Kidney (tissue), 13 donors: ENCODE measurements at regions not wholly inside any gene's neighbourhood (a gene's known extent, or its start where the extent isn't known, plus 50 kb on each side); places are given as distances from the start of the nearest gene placed in this dataset.

Source experiments
- DNase-seq, 5 donors: peaks; one replicate each; pipeline ENCODE4 v3.0.0-alpha.2; 2013 to 2020
- FAIRE-seq: peaks from 2 replicates; lab custom pipeline; 2012; peaks lifted over from hg19 to GRCh38; lab: Jason Lieb, UNC
- H3K27ac ChIP-seq, 2 donors: one replicate each; pipeline ENCODE4 v1.7.0; 2013; ENCODE audit warnings: low read depth in 2 of 2, low read length in 2 of 2, inconsistent platforms in 1 of 2
- H3K27me3 ChIP-seq: one replicate; pipeline ENCODE4 v1.7.1; 2013; ENCODE audit warnings: low read length, inconsistent platforms; ENCODE audit not compliant: control insufficient read depth, insufficient read depth
- H3K36me3 ChIP-seq, 3 donors: one replicate each; pipeline versions ENCODE4 v1.7.0 to v1.7.1; 2013; ENCODE audit warnings: low read length in 3 of 3, control low read depth in 1 of 3, inconsistent platforms in 1 of 3; ENCODE audit not compliant: insufficient read depth in 3 of 3, control insufficient read depth in 2 of 3
- H3K4me1 ChIP-seq, 3 donors: one replicate each; pipeline versions ENCODE4 v1.7.0 to v1.7.1; 2013; ENCODE audit warnings: low read length in 3 of 3, inconsistent platforms in 1 of 3, low read depth in 1 of 3; ENCODE audit not compliant: control insufficient read depth in 2 of 3, insufficient read depth in 2 of 3
- H3K4me3 ChIP-seq, 3 donors: one replicate each; pipeline versions ENCODE4 v1.7.0 to v1.8.1; 2013; ENCODE audit warnings: low read length in 3 of 3, control low read depth in 1 of 3, inconsistent platforms in 1 of 3
- H3K9ac ChIP-seq, 3 donors: one replicate each; pipeline versions ENCODE4 v1.7.0 to v1.7.1; 2013; ENCODE audit warnings: low read length in 3 of 3, control low read depth in 1 of 3, inconsistent platforms in 1 of 3
- H3K9me3 ChIP-seq, 3 donors: one replicate each; pipeline versions ENCODE4 v1.7.0 to v1.7.1; 2013; ENCODE audit warnings: low read length in 3 of 3, control low read depth in 1 of 3, inconsistent platforms in 1 of 3; ENCODE audit not compliant: control insufficient read depth in 2 of 3, insufficient read depth in 1 of 3
- intact Hi-C: fragments of 100-400 bp; cut with DNase I; formaldehyde crosslinking; loops from one replicate; pipeline ENCODE4 v1.11.1; 2022
- TF ChIP-seq, protein P1 (sequence below): IDR thresholded peaks from 3 replicates; pipeline ENCODE4 v1.5.1; 2012; ENCODE audit warnings: mild to moderate bottlenecking, moderate library complexity, borderline replicate concordance; ENCODE audit not compliant: insufficient read depth; ENCODE audit errors: extremely low read depth
- donor health status: control.
- donor health status: control.
- donor health status: control.
- donor health status: control.
- donor health status: control.
- donor health status: DM: yes; HTN: yes; CAD: no.
- donor health status: Normal renal cell carcinoma (clear cell type).

DNA sequence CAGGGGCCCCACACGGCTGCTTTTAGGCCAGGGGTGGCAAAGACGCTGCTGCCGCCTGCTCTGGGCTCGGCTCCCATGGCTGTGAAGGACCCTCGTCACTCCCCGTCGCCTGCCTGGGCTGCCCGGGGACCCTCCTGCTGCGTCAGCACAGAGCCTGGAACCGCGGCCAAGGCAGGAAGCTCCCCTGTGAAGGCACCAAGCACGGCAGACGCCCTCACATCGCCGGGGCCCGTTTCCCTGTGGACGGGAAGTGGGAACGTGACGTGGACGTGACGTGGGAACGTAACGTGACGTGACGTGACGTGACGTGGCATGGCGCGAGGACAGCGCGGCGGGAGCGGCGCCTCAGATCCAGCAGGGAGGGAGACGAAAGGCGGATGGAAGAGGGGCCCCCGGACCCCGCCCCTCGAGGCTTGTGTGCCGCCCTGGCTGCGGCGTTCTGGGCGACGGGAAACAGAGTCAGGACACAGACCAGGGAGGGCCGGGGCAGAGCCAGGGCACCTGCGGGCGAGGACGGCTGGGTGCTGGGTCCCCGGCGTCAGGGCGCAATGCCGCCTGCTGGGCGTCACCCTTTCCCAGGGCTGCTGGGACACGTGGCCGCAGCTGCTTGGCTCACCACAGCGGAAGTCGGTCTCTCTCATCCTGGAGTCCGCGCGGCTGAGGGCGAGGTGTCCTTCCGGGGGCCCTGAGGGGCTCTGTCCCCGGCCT is 53.1 kb downstream of the MRPL36 start:
- no peak overlapping the region for H3K4me3 ChIP-seq
- H3K9ac ChIP-seq, result no peak overlapping the region
- H3K9me3 ChIP-seq, result no peaks in the 10 kb centered on the region
- H3K27ac ChIP-seq, result no peak overlapping the region
- no peaks in the 10 kb centered on the region for H3K27me3 ChIP-seq
- H3K36me3 ChIP-seq, result no peaks in the 10 kb centered on the region
- FAIRE-seq (no peak), DNase-seq (peak in 2 of 5 donors; percentile 35 to 67)
- no peaks in the 10 kb centered on the region for H3K4me1 ChIP-seq
- intact Hi-C loops, result no loop called here
- TF ChIP-seq, protein P1, sequence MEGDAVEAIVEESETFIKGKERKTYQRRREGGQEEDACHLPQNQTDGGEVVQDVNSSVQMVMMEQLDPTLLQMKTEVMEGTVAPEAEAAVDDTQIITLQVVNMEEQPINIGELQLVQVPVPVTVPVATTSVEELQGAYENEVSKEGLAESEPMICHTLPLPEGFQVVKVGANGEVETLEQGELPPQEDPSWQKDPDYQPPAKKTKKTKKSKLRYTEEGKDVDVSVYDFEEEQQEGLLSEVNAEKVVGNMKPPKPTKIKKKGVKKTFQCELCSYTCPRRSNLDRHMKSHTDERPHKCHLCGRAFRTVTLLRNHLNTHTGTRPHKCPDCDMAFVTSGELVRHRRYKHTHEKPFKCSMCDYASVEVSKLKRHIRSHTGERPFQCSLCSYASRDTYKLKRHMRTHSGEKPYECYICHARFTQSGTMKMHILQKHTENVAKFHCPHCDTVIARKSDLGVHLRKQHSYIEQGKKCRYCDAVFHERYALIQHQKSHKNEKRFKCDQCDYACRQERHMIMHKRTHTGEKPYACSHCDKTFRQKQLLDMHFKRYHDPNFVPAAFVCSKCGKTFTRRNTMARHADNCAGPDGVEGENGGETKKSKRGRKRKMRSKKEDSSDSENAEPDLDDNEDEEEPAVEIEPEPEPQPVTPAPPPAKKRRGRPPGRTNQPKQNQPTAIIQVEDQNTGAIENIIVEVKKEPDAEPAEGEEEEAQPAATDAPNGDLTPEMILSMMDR, result no peak

DNA sequence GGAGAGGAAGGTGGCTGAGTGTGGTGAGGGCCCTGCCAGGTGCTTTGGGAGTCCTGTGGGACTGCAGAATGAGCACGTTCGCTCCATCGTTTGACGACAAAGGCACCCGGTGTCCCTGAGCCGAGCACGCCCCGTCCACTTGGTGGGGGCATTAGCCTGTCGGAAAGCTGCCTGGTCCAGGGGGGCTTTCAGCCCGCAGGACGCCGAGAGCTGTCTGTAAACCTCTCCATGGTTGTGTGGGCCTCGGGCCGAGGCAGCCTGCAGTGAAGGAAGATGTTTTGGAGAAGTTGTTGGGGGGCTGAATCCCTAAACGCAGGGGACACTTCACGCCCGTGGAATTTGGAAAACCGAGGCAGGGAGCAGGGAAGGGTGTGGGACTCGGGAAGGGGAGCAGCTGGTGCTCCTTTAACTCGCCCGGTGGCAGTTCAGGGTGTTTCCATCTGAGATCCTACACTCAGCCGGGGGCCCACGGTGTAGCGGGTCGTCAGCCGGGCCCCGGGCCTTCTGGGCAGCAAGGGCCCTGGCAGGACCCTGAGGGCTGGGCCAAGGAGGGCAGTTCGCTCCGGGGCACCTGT is 53.8 kb downstream of the MRPL36 start:
- no peaks in the 10 kb centered on the region for H3K4me1 ChIP-seq
- no peak overlapping the region for H3K9ac ChIP-seq
- TF ChIP-seq, protein P1, result no peak
- peak in 2 of 5 donors; percentile 24 to 43 for DNase-seq
- intact Hi-C loops, result no loop called here
- no peak for FAIRE-seq
- H3K4me3 ChIP-seq, result no peak overlapping the region
- H3K36me3 ChIP-seq, result no peaks in the 10 kb centered on the region
- no peaks in the 10 kb centered on the region for H3K9me3 ChIP-seq
- no peaks in the 10 kb centered on the region for H3K27me3 ChIP-seq
- H3K27ac ChIP-seq, result no peak overlapping the region

DNA sequence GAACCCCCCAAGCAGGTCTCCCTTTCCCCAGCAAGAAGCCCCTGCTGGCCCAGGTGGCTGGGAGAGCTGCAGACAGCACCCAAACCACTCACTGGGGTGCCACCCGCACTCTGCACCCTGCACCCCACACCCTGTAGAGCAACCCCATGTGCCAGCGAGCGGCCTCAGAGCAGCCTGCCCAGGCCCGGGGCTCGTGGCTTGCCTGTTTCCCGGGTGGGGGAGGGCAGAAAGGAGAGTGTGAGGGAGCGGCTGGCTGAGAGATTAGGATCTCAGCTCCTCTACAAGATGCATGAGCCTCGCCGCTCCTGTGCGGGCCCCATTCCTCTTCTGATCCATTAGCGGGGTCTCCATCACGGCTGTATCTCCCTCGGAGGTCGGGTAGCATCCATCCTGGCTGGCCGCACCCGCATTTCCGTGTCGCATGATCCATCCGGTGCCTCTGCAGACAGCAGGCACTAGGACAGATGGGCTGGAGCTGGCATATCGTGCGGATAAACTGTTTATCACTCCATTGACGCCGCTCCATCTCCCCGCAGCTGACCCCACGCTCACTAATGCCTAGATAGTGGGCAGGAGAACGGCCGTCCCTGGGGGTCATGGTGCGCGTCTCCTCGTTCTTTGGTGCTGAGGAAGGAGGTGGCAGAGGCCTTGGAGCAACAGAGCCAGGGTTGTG is 54.4 kb downstream of the MRPL36 start:
- Histone ChIP-seq H3K9me3 (peaks cover 0 to under 1% (median 0%) of the 10 kb centered on the region in 3 donors), H3K36me3 (no peaks in the 10 kb centered on the region)
- intact Hi-C loops, result no loop called here

More for the DNA sequence above, 54.4 kb downstream of the MRPL36 start:
- TF ChIP-seq, protein P1, result no peak
- H3K9ac ChIP-seq, result no peak overlapping the region
- no peaks in the 10 kb centered on the region for H3K27me3 ChIP-seq
- DNase-seq, result peak in 2 of 5 donors; percentile 29 to 58
- H3K4me3 ChIP-seq, result no peak overlapping the region
- no peaks in the 10 kb centered on the region for H3K4me1 ChIP-seq
- FAIRE-seq, result no peak
- H3K27ac ChIP-seq, result no peak overlapping the region
